Neural cell (in vitro differentiated cells): ENCODE measurements at regions not wholly inside any gene's neighbourhood (a gene's known extent, or its start where the extent isn't known, plus 50 kb on each side); places are given as distances from the start of the nearest gene placed in this dataset.

ENCODE experiments used
- CTCF ChIP-seq: fragments of 450-650 bp; IDR thresholded peaks from 2 replicates; pipeline ENCODE4 v1.5.1; 2014; ENCODE audit warnings: antibody characterized with exemption, mild to moderate bottlenecking, moderate library complexity; ENCODE audit not compliant: poor library complexity, severe bottlenecking
- EP300 ChIP-seq: fragments of 450-650 bp; conservative IDR thresholded peaks from 2 replicates; pipeline ENCODE4 v1.6.1; 2014; ENCODE audit warnings: antibody characterized with exemption, mild to moderate bottlenecking, moderate library complexity; ENCODE audit not compliant: poor library complexity, severe bottlenecking
- EZH2 ChIP-seq: fragments of 200-600, 300-800 bp; shearing (Covaris generic), sonication (generic); IDR thresholded peaks from 2 replicates; pipeline ENCODE4 v1.6.1; 2014; ENCODE audit warnings: antibody characterized with exemption, low read length, borderline replicate concordance, mild to moderate bottlenecking; ENCODE audit not compliant: insufficient read depth, poor library complexity, severe bottlenecking
- POLR2AphosphoS5 ChIP-seq: IDR thresholded peaks from 2 replicates; pipeline ENCODE4 v1.6.1; 2012
- RAD21 ChIP-seq: fragments of 450-650 bp; conservative IDR thresholded peaks from 2 replicates; pipeline ENCODE4 v1.6.1; 2014; ENCODE audit warnings: antibody characterized with exemption, mild to moderate bottlenecking, moderate library complexity
- TF ChIP-seq, protein P1 (sequence below): IDR thresholded peaks from 2 replicates; pipeline ENCODE4 v1.6.1; 2012; ENCODE audit warnings: borderline replicate concordance

DNA sequence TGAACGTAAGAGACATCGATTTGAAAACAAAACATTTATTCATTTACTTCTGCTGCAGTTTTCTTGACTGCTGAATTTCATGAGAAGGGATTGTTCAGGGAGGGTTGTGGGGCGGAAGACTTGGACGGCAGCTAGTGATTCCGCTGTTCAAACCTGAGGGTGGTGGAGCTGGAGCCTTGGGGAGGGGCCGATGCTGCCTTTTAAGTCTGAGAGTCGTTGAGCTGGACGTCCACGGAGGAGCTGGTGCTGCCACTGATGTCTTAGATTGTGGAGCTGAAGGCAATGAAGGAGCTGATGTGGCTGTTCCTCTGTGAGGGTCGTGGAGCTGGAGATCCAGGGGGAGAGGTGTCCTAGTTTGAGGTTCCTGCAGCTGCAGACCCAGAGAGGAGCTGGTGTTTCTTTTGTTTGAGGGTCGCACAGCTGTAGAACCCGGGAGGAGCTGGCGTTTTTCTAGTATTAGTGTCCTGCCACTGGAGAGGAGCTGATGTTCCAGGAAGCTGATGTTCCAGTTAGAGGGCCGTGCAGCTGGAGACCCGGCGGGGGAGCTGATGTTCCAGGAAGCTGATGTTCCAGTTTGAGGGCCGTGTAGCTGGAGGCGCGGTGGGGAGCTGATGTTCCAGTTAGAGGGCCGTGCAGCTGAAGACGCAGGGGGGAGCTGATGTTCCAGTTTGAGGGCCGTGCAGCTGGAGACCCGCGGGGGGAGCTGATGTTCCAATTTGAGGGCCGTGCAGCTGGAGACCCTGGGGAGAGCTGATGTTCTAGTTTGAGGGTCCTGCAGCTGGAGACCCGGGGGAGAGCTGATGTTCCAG, 150.9 kb downstream of the RTP5 start:
- TF ChIP-seq CTCF, result no peak
- TF ChIP-seq EZH2, result no peak
- no peak for TF ChIP-seq EP300
- TF ChIP-seq POLR2AphosphoS5, result no peak
- TF ChIP-seq RAD21, result no peak
- TF ChIP-seq, protein P1, sequence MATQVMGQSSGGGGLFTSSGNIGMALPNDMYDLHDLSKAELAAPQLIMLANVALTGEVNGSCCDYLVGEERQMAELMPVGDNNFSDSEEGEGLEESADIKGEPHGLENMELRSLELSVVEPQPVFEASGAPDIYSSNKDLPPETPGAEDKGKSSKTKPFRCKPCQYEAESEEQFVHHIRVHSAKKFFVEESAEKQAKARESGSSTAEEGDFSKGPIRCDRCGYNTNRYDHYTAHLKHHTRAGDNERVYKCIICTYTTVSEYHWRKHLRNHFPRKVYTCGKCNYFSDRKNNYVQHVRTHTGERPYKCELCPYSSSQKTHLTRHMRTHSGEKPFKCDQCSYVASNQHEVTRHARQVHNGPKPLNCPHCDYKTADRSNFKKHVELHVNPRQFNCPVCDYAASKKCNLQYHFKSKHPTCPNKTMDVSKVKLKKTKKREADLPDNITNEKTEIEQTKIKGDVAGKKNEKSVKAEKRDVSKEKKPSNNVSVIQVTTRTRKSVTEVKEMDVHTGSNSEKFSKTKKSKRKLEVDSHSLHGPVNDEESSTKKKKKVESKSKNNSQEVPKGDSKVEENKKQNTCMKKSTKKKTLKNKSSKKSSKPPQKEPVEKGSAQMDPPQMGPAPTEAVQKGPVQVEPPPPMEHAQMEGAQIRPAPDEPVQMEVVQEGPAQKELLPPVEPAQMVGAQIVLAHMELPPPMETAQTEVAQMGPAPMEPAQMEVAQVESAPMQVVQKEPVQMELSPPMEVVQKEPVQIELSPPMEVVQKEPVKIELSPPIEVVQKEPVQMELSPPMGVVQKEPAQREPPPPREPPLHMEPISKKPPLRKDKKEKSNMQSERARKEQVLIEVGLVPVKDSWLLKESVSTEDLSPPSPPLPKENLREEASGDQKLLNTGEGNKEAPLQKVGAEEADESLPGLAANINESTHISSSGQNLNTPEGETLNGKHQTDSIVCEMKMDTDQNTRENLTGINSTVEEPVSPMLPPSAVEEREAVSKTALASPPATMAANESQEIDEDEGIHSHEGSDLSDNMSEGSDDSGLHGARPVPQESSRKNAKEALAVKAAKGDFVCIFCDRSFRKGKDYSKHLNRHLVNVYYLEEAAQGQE, result no peak
